A549 (cell line): ENCODE measurements at regions not wholly inside any gene's neighbourhood (a gene's known extent, or its start where the extent isn't known, plus 50 kb on each side); places are given as distances from the start of the nearest gene placed in this dataset.

ENCODE experiments used
- ATAC-seq, 2 experiments: fragments of 200-7000 bp in 1 of 2; fragments of >200 bp in 1 of 2; cut with Nextera tagmentation in 1 of 2; cut with Tn5 transposase in 1 of 2; 3 replicates each; pipeline versions ENCODE4 v1.8.0 to v1.9.1; 2018 to 2020; ENCODE audit warnings: mild to moderate bottlenecking in 1 of 2, moderate library complexity in 1 of 2
- CTCF ChIA-PET: fragments of 300-600 bp; sonication (Branson Sonifier 250); formaldehyde crosslinking; extraction: SDS; loops from one replicate; lab custom pipeline; 2021; ENCODE audit warnings: antibody characterized with exemption, inconsistent platforms; lab: Yijun Ruan, JAX
- POLR2A ChIA-PET: fragments of 350-600 bp; formaldehyde crosslinking; extraction: SDS; loops from one replicate; lab custom pipeline; 2021; ENCODE audit warnings: antibody characterized with exemption, inconsistent platforms; lab: Yijun Ruan, JAX
- DNase-seq, 2 experiments: peaks; one replicate each; pipeline versions ENCODE4 v3.0.0 to v3.0.0-alpha.2; 2011 to 2016; ENCODE audit warnings: low read depth in 1 of 2, low spot score in 1 of 2
- FAIRE-seq: peaks from 2 replicates; lab custom pipeline; 2011; peaks lifted over from hg19 to GRCh38; lab: Jason Lieb, UNC
- H3K27ac ChIP-seq, 2 experiments: fragments of >200 bp; sonication (Bioruptor Twin); formaldehyde crosslinking; 3 replicates each; pipeline ENCODE4 v1.5.1; 2016 to 2017
- H3K4me1 ChIP-seq: fragments of >200 bp; sonication (Bioruptor Twin); formaldehyde crosslinking; 3 replicates; pipeline ENCODE4 v1.6.1; 2016
- H3K4me2 ChIP-seq: fragments of >200 bp; sonication (Bioruptor Twin); formaldehyde crosslinking; 3 replicates; pipeline ENCODE4 v1.6.1; 2016
- H3K4me3 ChIP-seq: fragments of >200 bp; sonication (Bioruptor Twin); formaldehyde crosslinking; 3 replicates; pipeline ENCODE4 v1.5.1; 2016
- H3K9me3 ChIP-seq: fragments of >200 bp; sonication (Bioruptor Twin); formaldehyde crosslinking; 3 replicates; pipeline ENCODE4 v1.6.1; 2016
- CBX2 ChIP-seq: fragments of 200-600 bp; sonication (generic); IDR thresholded peaks from 2 replicates; pipeline ENCODE4 v1.6.1; 2016; ENCODE audit warnings: low read depth, mild to moderate bottlenecking, borderline replicate concordance
- CBX8 ChIP-seq: fragments of 200-600 bp; sonication (generic); IDR thresholded peaks from 2 replicates; pipeline ENCODE4 v1.6.1; 2016
- EHF ChIP-seq: fragments of 250-450 bp; sonication (Bioruptor Pico); IDR thresholded peaks from 2 replicates; pipeline ENCODE4 v1.5.0; 2020; ENCODE audit warnings: mild to moderate bottlenecking
- EHMT2 ChIP-seq: fragments of 200-600 bp; sonication (generic); IDR thresholded peaks from 2 replicates; pipeline ENCODE4 v1.6.1; 2016; ENCODE audit warnings: antibody characterized with exemption, low read depth, mild to moderate bottlenecking, moderate library complexity
- ESRRA ChIP-seq: fragments of 150-350 bp; IDR thresholded peaks from 2 replicates; pipeline ENCODE4 v1.6.1; 2014; ENCODE audit warnings: mild to moderate bottlenecking, low read length, borderline replicate concordance
- HEYL ChIP-seq: fragments of 250-450 bp; sonication (Bioruptor Pico); IDR thresholded peaks from 2 replicates; pipeline ENCODE4 v1.8.0; 2021; ENCODE audit warnings: mild to moderate bottlenecking, moderate library complexity
- HOXB13 ChIP-seq: fragments of 250-450 bp; sonication (Bioruptor Pico); IDR thresholded peaks from 2 replicates; pipeline ENCODE4 v1.5.0; 2020; ENCODE audit warnings: low read depth, mild to moderate bottlenecking, moderate library complexity
- HOXB5 ChIP-seq: fragments of 250-450 bp; sonication (Bioruptor Pico); IDR thresholded peaks from 2 replicates; pipeline ENCODE4 v1.5.0; 2020; ENCODE audit warnings: mild to moderate bottlenecking, moderate library complexity
- JUNB ChIP-seq: fragments of >200 bp; sonication (Bioruptor Twin); formaldehyde crosslinking; IDR thresholded peaks from 2 replicates; pipeline ENCODE4 v1.6.1; 2016
- KDM1A ChIP-seq: fragments of 200-600 bp; sonication (generic); IDR thresholded peaks from 2 replicates; pipeline ENCODE4 v1.6.1; 2016; ENCODE audit warnings: low read depth, mild to moderate bottlenecking
- KDM5A ChIP-seq: fragments of 200-600 bp; sonication (generic); IDR thresholded peaks from 2 replicates; pipeline ENCODE4 v1.6.1; 2016; ENCODE audit warnings: antibody characterized with exemption, mild to moderate bottlenecking
- MAFK ChIP-seq: fragments of 450-650 bp; IDR thresholded peaks from 2 replicates; pipeline ENCODE4 v1.6.1; 2014; ENCODE audit not compliant: partially characterized antibody
- MAZ ChIP-seq: fragments of 150-350 bp; IDR thresholded peaks from 2 replicates; pipeline ENCODE4 v1.6.1; 2014; ENCODE audit warnings: antibody characterized with exemption, low read depth, low read length, borderline replicate concordance
- MYC ChIP-seq: IDR thresholded peaks from 2 replicates; pipeline ENCODE4 v1.6.1; 2012; ENCODE audit warnings: mild to moderate bottlenecking, inconsistent platforms, low read length, improper control_type of control experiment, borderline replicate concordance
- NPAS2 ChIP-seq: fragments of 250-450 bp; sonication (Bioruptor Pico); IDR thresholded peaks from 2 replicates; pipeline ENCODE4 v1.8.0; 2022; ENCODE audit warnings: mild to moderate bottlenecking, moderate library complexity, borderline replicate concordance
- NR3C1 ChIP-seq: fragments of >200 bp; sonication (Bioruptor Twin); formaldehyde crosslinking; IDR thresholded peaks from 3 replicates; pipeline ENCODE4 v1.6.1; 2017
- PHF8 ChIP-seq: fragments of 200-600 bp; sonication (generic); IDR thresholded peaks from 2 replicates; pipeline ENCODE4 v1.6.1; 2016; ENCODE audit warnings: low read depth, mild to moderate bottlenecking, antibody characterized with exemption, moderate library complexity, borderline replicate concordance
- RNF2 ChIP-seq: fragments of 200-600 bp; sonication (generic); IDR thresholded peaks from 2 replicates; pipeline ENCODE4 v1.6.1; 2016; ENCODE audit warnings: low read depth, mild to moderate bottlenecking, antibody characterized with exemption, moderate library complexity, borderline replicate concordance
- TP53 ChIP-seq: fragments of 250-450 bp; sonication (Bioruptor Pico); IDR thresholded peaks from 2 replicates; pipeline ENCODE4 v1.5.0; 2021; ENCODE audit warnings: mild to moderate bottlenecking, moderate library complexity
- ZNF302 ChIP-seq: fragments of 250-450 bp; sonication (Bioruptor Pico); IDR thresholded peaks from 2 replicates; pipeline ENCODE4 v1.9.0; 2021; ENCODE audit warnings: inconsistent platforms, mild to moderate bottlenecking, moderate library complexity
- ZSCAN20 ChIP-seq: fragments of 250-450 bp; sonication (Bioruptor Pico); IDR thresholded peaks from 2 replicates; pipeline ENCODE4 v1.8.0; 2022; ENCODE audit warnings: mild to moderate bottlenecking, moderate library complexity
- WGBS: methylation state at CpG from one replicate; pipeline ENCODE4 v1.1.6; 2017; ENCODE audit errors: missing lambda C conversion rate; 5-methylcytosine and 5-hydroxymethylcytosine counted together
- small RNA-seq, 6 experiments: library from RNA; depleted of rRNA; stranded (forward); fragments of <200 nt; gene quantifications; one replicate each; pipeline ENCODE3, GENCODE V24; 2012
- TF ChIP-seq, protein P1 (sequence below): fragments of 250-450 bp; sonication (Bioruptor Pico); IDR thresholded peaks from 2 replicates; pipeline ENCODE4 v1.5.0; 2020; ENCODE audit warnings: low read depth, mild to moderate bottlenecking, moderate library complexity

DNA sequence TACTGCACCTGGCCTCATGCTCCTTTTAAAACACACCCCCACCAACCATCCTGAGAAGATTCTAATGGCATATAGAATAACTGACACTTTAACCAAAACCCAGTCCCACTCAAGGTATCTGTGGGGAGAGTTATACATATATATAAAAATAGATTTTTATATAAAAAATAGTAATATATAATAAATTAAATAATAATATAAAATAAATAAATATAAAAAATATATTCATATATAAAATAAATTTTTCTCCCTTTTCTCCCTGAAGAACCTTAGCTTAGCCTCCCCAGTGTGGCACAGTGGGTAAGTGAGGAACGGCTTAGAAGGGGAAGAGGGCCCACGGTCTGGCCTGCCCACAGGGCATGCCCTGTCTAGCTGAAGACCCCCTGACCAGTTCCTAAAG lies 51.1 kb upstream of the SSBP2 start:
- no peak overlapping the region for H3K4me3 ChIP-seq
- CTCF ChIA-PET, result no interaction called here
- no peaks in the 10 kb centered on the region for H3K4me1 ChIP-seq
- H3K4me2 ChIP-seq, result no peak overlapping the region
- ATAC-seq (no peak), FAIRE-seq (no peak), DNase-seq (no peak)
- WGBS, result 48% methylated on average over 2 of the region's 2 CpGs
- no peak for TF ChIP-seq EHMT2
- TF ChIP-seq, protein P1, sequence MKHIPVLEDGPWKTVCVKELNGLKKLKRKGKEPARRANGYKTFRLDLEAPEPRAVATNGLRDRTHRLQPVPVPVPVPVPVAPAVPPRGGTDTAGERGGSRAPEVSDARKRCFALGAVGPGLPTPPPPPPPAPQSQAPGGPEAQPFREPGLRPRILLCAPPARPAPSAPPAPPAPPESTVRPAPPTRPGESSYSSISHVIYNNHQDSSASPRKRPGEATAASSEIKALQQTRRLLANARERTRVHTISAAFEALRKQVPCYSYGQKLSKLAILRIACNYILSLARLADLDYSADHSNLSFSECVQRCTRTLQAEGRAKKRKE (CRISPR knock-in tag), result no peak
- no peak for TF ChIP-seq JUNB
- no peak for TF ChIP-seq KDM5A
- no peak for TF ChIP-seq ESRRA
- no peak for TF ChIP-seq NR3C1
- TF ChIP-seq HOXB5 (CRISPR knock-in tag), result no peak
- TF ChIP-seq MAFK, result no peak
- no peak for TF ChIP-seq ZNF302 (CRISPR knock-in tag)
- TF ChIP-seq MYC, result no peak
- no peak for TF ChIP-seq MAZ
- no peak for TF ChIP-seq NPAS2 (CRISPR knock-in tag)
- H3K27ac ChIP-seq, result no peak overlapping the region
- POLR2A ChIA-PET, result no interaction called here
- 0 out of 3 replicates have a peak, but pooled peaks cover 3% of the 10 kb centered on the region for H3K9me3 ChIP-seq

DNA sequence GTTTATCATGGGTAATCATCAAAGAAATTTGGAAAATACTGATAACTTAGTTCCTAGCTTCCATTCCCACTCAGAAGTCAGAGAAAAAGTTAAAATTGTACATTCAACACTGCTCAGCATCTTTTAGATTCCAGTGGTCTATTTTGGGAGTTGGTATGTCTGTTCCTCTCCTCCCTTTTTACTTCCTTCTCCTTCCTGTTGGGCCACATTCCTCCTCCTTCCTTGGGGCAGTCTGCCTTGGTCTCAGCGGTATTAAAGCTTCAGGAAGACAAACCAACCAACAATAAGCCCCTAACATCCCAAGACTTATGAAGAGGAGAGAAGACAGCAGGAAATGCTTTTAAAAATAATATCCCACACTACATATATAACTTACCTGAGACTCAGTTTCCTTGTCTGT lies 49.9 kb upstream of the SSBP2 start:
- H3K4me3 ChIP-seq, result no peak overlapping the region
- CTCF ChIA-PET, result no interaction called here
- POLR2A ChIA-PET, result no interaction called here
- DNase-seq (no peak), ATAC-seq (no peak), FAIRE-seq (no peak)
- WGBS, result 38% methylated on average over 1 of the region's 1 CpG
- no peak overlapping the region for H3K27ac ChIP-seq
- H3K4me2 ChIP-seq, result no peak overlapping the region
- TF ChIP-seq KDM1A, result no peak
- TF ChIP-seq CBX2, result no peak
- TF ChIP-seq EHF (CRISPR knock-in tag), result no peak
- no peak for TF ChIP-seq HEYL (CRISPR knock-in tag)
- TF ChIP-seq CBX8, result no peak
- TF ChIP-seq ZSCAN20, result no peak
- TF ChIP-seq RNF2, result no peak
- no peak for TF ChIP-seq TP53 (CRISPR knock-in tag)
- no peak for TF ChIP-seq EHMT2
- TF ChIP-seq PHF8, result no peak
- no peak for TF ChIP-seq HOXB13 (CRISPR knock-in tag)
- no peaks in the 10 kb centered on the region for H3K9me3 ChIP-seq
- H3K4me1 ChIP-seq, result no peaks in the 10 kb centered on the region

Small RNAs in the stretch of these regions (small RNA-seq; reads per million reads assigned to genes)
- gene SEM1P1, result 0 reads per million in 6 experiments
